ENCODE measurements at regions not wholly inside any gene's neighbourhood (a gene's known extent, or its start where the extent isn't known, plus 50 kb on each side); places are given as distances from the start of the nearest gene placed in this dataset.

GRCh38 chr5:125348936-125349831, 602.7 kb upstream of the ZNF608 start:
- H3K9me3 ChIP-seq (replicated peaks) = peaks cover 10% of the 10 kb centered on the region

GRCh38 chr5:125357660-125358059, 611.2 kb upstream of the ZNF608 start:
- H3K4me1 ChIP-seq = no peaks in the 10 kb centered on the region
- H3K4me3 ChIP-seq = no peak overlapping the region
- no peak for TF ChIP-seq CTCF (IDR thresholded peaks at IDR 0.05; ENCODE audit: borderline replicate concordance)
- no peaks in the 10 kb centered on the region for H3K36me3 ChIP-seq
- peaks cover 48% of the 10 kb centered on the region for H3K9me3 ChIP-seq (replicated peaks)
- no peak for DNase-seq
- intact Hi-C loops (cut with micrococcal nuclease) = no loop called here
- no peaks in the 10 kb centered on the region for H3K27me3 ChIP-seq (ENCODE audit: low read depth)
- H3K27ac ChIP-seq (replicated peaks) = no peak overlapping the region

More at GRCh38 chr5:125348936-125349831, 602.7 kb upstream of the ZNF608 start:
- DNase-seq = no peak
- TF ChIP-seq CTCF (IDR thresholded peaks at IDR 0.05; ENCODE audit: borderline replicate concordance) = peak; percentile 45
- H3K4me3 ChIP-seq = peak overlapping the region; percentile 28
- no peaks in the 10 kb centered on the region for H3K27me3 ChIP-seq (ENCODE audit: low read depth)
- peak overlapping the region; percentile 21 for H3K27ac ChIP-seq (replicated peaks)
- no peaks in the 10 kb centered on the region for H3K36me3 ChIP-seq
- H3K4me1 ChIP-seq = peaks cover 24% of the 10 kb centered on the region
- intact Hi-C loops (cut with micrococcal nuclease) = no loop called here

- Histone ChIP-seq H3K36me3 (no peaks in the 10 kb centered on the region), H3K4me3 (no peak overlapping the region), H3K27me3 (ENCODE audit: low read depth) (no peaks in the 10 kb centered on the region), H3K9me3 (replicated peaks) (peaks cover 6% of the 10 kb centered on the region), H3K4me1 (no peaks in the 10 kb centered on the region), H3K27ac (replicated peaks) (no peak overlapping the region)
- no peak for TF ChIP-seq CTCF (IDR thresholded peaks at IDR 0.05; ENCODE audit: borderline replicate concordance)
- intact Hi-C loops (cut with micrococcal nuclease) = no loop called here
- DNase-seq = no peak
These were observed 619.3 kb upstream of the ZNF608 start for GRCh38 chr5:125365747-125366146.

DNA sequence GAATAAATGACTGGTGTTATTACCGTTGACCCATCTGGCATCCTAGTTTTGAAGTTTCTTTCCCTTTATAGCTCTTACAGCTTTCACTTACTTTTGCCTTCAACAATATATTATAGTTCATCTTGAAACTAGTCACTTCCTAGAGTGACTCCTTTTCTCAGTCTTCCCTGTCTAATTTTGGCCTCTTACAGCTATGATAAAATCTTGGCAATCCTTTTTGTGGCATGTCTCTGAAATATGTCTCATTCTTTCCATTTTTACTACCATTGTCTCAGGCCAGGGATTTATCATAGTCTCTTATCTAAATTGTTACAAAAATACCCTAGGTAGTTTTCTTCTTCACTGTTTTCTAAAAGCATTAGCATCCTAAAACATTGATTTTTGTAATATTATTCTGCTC, 621.3 kb upstream of the ZNF608 start:
- no peaks in the 10 kb centered on the region for H3K27me3 ChIP-seq (ENCODE audit: low read depth)
- peaks cover 6% of the 10 kb centered on the region for H3K9me3 ChIP-seq (replicated peaks)
- no peak overlapping the region for H3K27ac ChIP-seq (replicated peaks)
- H3K36me3 ChIP-seq = no peaks in the 10 kb centered on the region
- H3K4me3 ChIP-seq = no peak overlapping the region
- intact Hi-C loops (cut with micrococcal nuclease) = no loop called here
- no peak for DNase-seq
- H3K4me1 ChIP-seq = no peaks in the 10 kb centered on the region
- TF ChIP-seq CTCF (IDR thresholded peaks at IDR 0.05; ENCODE audit: borderline replicate concordance) = no peak

DNA sequence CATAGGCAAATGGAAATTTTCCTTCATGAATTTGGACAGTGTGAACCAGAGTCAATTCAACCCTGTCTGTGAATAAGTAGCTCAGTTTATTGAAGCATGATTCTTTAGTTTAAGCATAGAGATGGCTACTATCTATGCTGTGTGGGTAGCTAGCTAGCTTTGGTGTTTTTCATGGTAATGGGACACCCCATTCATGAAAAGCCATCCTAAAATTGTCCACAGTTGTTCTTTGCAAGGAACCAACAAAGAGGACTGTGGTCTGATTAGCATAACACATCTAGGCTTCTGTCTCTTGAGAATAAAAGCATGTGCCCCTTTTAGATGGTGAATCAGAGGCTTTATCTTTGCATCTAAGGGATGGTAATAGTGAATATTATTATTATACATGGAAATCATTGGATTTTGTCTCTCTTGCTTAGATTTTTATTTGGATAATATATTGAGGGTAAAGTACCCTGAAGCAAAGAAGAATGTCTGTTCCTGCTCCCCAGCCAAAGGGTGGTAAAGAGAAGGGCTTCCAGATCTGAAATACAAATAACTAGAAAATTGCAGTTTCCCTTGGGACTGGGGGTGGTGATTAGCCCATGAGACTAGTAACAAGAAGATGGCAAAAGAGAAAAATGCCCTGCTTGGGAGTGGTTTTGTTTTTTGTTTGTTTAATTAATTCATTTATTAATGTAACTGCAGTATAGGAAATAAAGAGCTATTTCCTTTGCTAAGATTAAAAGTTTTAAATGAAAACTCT, 624.2 kb upstream of the ZNF608 start:
- Histone ChIP-seq H3K4me3 (no peak overlapping the region), H3K27ac (replicated peaks) (no peak overlapping the region), H3K36me3 (no peaks in the 10 kb centered on the region), H3K9me3 (replicated peaks) (peaks cover 6% of the 10 kb centered on the region), H3K4me1 (no peaks in the 10 kb centered on the region), H3K27me3 (ENCODE audit: low read depth) (no peaks in the 10 kb centered on the region)
- intact Hi-C loops (cut with micrococcal nuclease) = no loop called here
- no peak for TF ChIP-seq CTCF (IDR thresholded peaks at IDR 0.05; ENCODE audit: borderline replicate concordance)
- DNase-seq = no peak

Data from left ventricle myocardium inferior (tissue), 1 donor.